HepG2 (cell line): ENCODE measurements at regions not wholly inside any gene's neighbourhood (a gene's known extent, or its start where the extent isn't known, plus 50 kb on each side); places are given as distances from the start of the nearest gene placed in this dataset.

Experiments used
- ATAC-seq: fragments of 200-7000 bp; cut with Tn5 transposase; 3 replicates; pipeline ENCODE4 v1.9.1; 2020; ENCODE audit warnings: mild to moderate bottlenecking, moderate library complexity
- BruUV-seq: library from RNA; stranded (reverse); fragments of 400-500 nt; replicated peaks from 2 replicates; lab custom pipeline; 2021; lab: Mats Ljungman, UMichigan
- CTCF ChIA-PET: fragments of 300-600 bp; formaldehyde crosslinking; extraction: SDS; loops from one replicate; lab custom pipeline; 2021; ENCODE audit warnings: low total read pairs, inconsistent platforms, low intra/inter-chr PET ratio; lab: Yijun Ruan, JAX
- POLR2A ChIA-PET: fragments of 350-600 bp; sonication (Branson Sonifier 250); formaldehyde crosslinking; loops from one replicate; lab custom pipeline; 2020; ENCODE audit warnings: antibody characterized with exemption, inconsistent platforms; lab: Yijun Ruan, JAX
- DNase-seq: peaks from one replicate; pipeline ENCODE4 v3.0.0-alpha.2; 2015; ENCODE audit warnings: low spot score
- FAIRE-seq: peaks from 3 replicates; lab custom pipeline; 2011; peaks lifted over from hg19 to GRCh38; lab: Jason Lieb, UNC
- H2AFZ ChIP-seq: one replicate; pipeline ENCODE4 v1.6.1; 2011; ENCODE audit warnings: low read length, inconsistent platforms
- H3K27ac ChIP-seq: fragments of 300-600 bp; 3 replicates; pipeline ENCODE4 v1.8.0; 2011; ENCODE audit warnings: mixed run types, mild to moderate bottlenecking, mixed read lengths, low read length, inconsistent platforms; ENCODE audit not compliant: insufficient read depth; ENCODE audit errors: extremely low read length
- H3K27me3 ChIP-seq, 2 experiments: fragments of 200-600 bp in 1 of 2; 2 replicates in 1 of 2; 3 replicates in 1 of 2; pipeline versions ENCODE4 v1.6.0 to v1.8.0; 2011; ENCODE audit warnings: low read length in 2 of 2, mild to moderate bottlenecking in 2 of 2, moderate library complexity in 2 of 2, inconsistent platforms in 1 of 2; ENCODE audit not compliant: insufficient read depth in 2 of 2, control insufficient read depth in 1 of 2
- H3K36me3 ChIP-seq, 2 experiments: fragments of 200-600 bp in 1 of 2; replicated peaks in 1 of 2; 2 replicates in 1 of 2; 3 replicates in 1 of 2; pipeline versions ENCODE4 v1.5.1 to v1.8.0; 2011; ENCODE audit warnings: low read length in 2 of 2, inconsistent platforms in 1 of 2; ENCODE audit not compliant: insufficient read depth in 2 of 2, control insufficient read depth in 1 of 2
- H3K4me1 ChIP-seq: 2 replicates; pipeline ENCODE4 v1.5.1; 2012; ENCODE audit warnings: low read length, inconsistent platforms; ENCODE audit not compliant: insufficient read depth
- H3K4me2 ChIP-seq: 2 replicates; pipeline ENCODE4 v1.6.0; 2011; ENCODE audit warnings: low read depth, low read length, inconsistent platforms
- H3K4me3 ChIP-seq, 3 experiments: fragments of 200-600 bp in 1 of 3; sonication (generic), shearing (Covaris generic) in 1 of 3; replicated peaks in 1 of 3; 2 replicates each; pipeline ENCODE4 v1.5.1; 2011 to 2016; ENCODE audit warnings: low read length in 3 of 3, inconsistent platforms in 2 of 3, low read depth in 2 of 3, mild to moderate bottlenecking in 2 of 3, control low read depth in 1 of 3, mixed read lengths in 1 of 3; ENCODE audit not compliant: insufficient read depth in 1 of 3
- H3K79me2 ChIP-seq: one replicate; pipeline ENCODE4 v1.6.1; 2011; ENCODE audit warnings: low read length, inconsistent platforms; ENCODE audit not compliant: insufficient read depth
- H3K9ac ChIP-seq: 2 replicates; pipeline ENCODE4 v1.6.0; 2011; ENCODE audit warnings: mild to moderate bottlenecking, low read depth, low read length, inconsistent platforms; ENCODE audit not compliant: insufficient read depth
- H3K9me3 ChIP-seq: 2 replicates; pipeline ENCODE4 v1.5.1; 2012; ENCODE audit warnings: mild to moderate bottlenecking, low read length
- H4K20me1 ChIP-seq: 2 replicates; pipeline ENCODE4 v1.6.0; 2011; ENCODE audit warnings: inconsistent platforms, mild to moderate bottlenecking, low read length, moderate library complexity; ENCODE audit not compliant: insufficient read depth
- AGO1 ChIP-seq: fragments of 200-400 bp; formaldehyde crosslinking; IDR thresholded peaks from 2 replicates; pipeline ENCODE4 v1.6.1; 2017; ENCODE audit warnings: mild to moderate bottlenecking, low read depth, low read length, moderate library complexity; ENCODE audit not compliant: poor library complexity, severe bottlenecking
- ARID2 ChIP-seq: sonication (generic); formaldehyde crosslinking; IDR thresholded peaks from 2 replicates; pipeline ENCODE4 v1.8.1; 2022; ENCODE audit warnings: mild to moderate bottlenecking, missing genetic modification reagents, borderline replicate concordance
- CHD2 ChIP-seq: IDR thresholded peaks from 2 replicates; pipeline ENCODE4 v1.6.1; 2011; ENCODE audit warnings: low read depth, low read length, improper control_type of control experiment
- CTCF ChIP-seq: sonication (generic); formaldehyde crosslinking; IDR thresholded peaks from 2 replicates; pipeline ENCODE4 v1.5.0; 2020; ENCODE audit warnings: mild to moderate bottlenecking, missing genetic modification reagents, moderate library complexity
- GFI1 ChIP-seq: sonication (generic); formaldehyde crosslinking; IDR thresholded peaks from 2 replicates; pipeline ENCODE4 v1.5.0; 2020; ENCODE audit warnings: missing genetic modification reagents, mild to moderate bottlenecking, borderline replicate concordance
- JUN ChIP-seq: sonication (generic); formaldehyde crosslinking; IDR thresholded peaks from 2 replicates; pipeline ENCODE4 v1.4.0; 2020; ENCODE audit warnings: mild to moderate bottlenecking, missing genetic modification reagents
- KAT2B ChIP-seq: fragments of 150-350 bp; IDR thresholded peaks from 2 replicates; pipeline ENCODE4 v1.6.1; 2014; ENCODE audit warnings: low read depth, low read length, borderline replicate concordance
- PITX1 ChIP-seq: sonication (generic); formaldehyde crosslinking; IDR thresholded peaks from 2 replicates; pipeline ENCODE4 v1.5.1; 2020; ENCODE audit warnings: mild to moderate bottlenecking, missing genetic modification reagents
- SMARCC2 ChIP-seq: fragments of 450-650 bp; IDR thresholded peaks from 2 replicates; pipeline ENCODE4 v1.6.1; 2017; ENCODE audit warnings: antibody characterized with exemption, mild to moderate bottlenecking
- TEAD2 ChIP-seq: sonication (generic); formaldehyde crosslinking; IDR thresholded peaks from 2 replicates; pipeline ENCODE4 v1.9.0; 2021; ENCODE audit warnings: missing genetic modification reagents
- ZFP36L1 ChIP-seq: sonication (generic); formaldehyde crosslinking; IDR thresholded peaks from 2 replicates; pipeline ENCODE4 v1.8.0; 2022; ENCODE audit warnings: mild to moderate bottlenecking, missing genetic modification reagents, moderate library complexity
- WGBS: methylation state at CpG from one replicate; pipeline ENCODE4 v1.1.6; 2017; ENCODE audit warnings: low lambda C conversion rate; 5-methylcytosine and 5-hydroxymethylcytosine counted together
- in situ Hi-C: cut with HindIII; loops from 2 replicates; pipeline ENCODE4 v1.10.0; 2017; ENCODE audit warnings: low pct_unique_long_range_greater_than_20kb; ENCODE audit not compliant: extremely low pct_ligation_motif_present
- intact Hi-C: fragments of 100-400 bp; cut with micrococcal nuclease; formaldehyde crosslinking; loops from one replicate; pipeline ENCODE4 v1.10.0; 2022; ENCODE audit not compliant: unreplicated experiment

DNA sequence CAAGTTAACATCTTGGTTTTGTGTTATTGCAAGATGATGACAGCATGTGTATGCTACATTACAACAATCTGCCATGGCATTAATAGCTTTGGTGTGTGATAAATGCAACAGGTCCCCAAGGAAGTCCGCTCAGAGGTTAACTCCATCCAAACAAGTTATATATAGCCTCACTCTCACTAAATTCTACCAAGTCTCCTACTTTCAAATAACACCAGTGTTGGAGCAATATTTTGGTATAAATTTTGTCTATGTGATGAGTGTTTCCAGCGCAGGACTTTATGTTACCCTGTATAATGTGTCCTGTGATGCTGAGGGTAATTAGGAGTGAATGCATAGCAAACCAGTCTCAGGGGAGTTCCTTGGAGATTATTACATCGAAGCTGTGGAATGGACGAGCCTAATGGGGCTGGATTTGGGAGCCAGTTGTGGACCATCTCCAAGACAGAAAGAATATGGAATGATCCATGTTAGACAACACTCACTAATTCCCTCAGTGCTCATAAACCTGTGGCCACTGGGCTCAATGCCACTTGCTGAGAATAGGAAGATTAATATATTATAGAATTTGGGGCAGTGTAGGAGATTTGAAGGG is 127.6 kb upstream of the CXCL12 start:
- CTCF ChIA-PET = no interaction called here
- no peak for FAIRE-seq

More for the DNA sequence above, 127.6 kb upstream of the CXCL12 start:
- no peaks in the 10 kb centered on the region for H3K9me3 ChIP-seq
- H3K27ac ChIP-seq = no peak overlapping the region
- H2AFZ ChIP-seq = no peak overlapping the region
- no peak for DNase-seq
- no peak for ATAC-seq
- in situ Hi-C loops = no loop called here
- H3K4me3 ChIP-seq = no peak overlapping the region
- intact Hi-C loops = no loop called here
- 0% methylated on average over 4 of the region's 4 CpGs for WGBS
- no peak overlapping the region for H3K4me2 ChIP-seq
- POLR2A ChIA-PET = no interaction called here
- BruUV-seq = no TSS peak
- H3K36me3 ChIP-seq = no peaks in the 10 kb centered on the region
- no peaks in the 10 kb centered on the region; a peak in 1 of 5 replicates for H3K27me3 ChIP-seq
- no peaks in the 10 kb centered on the region for H3K79me2 ChIP-seq
- no peak for TF ChIP-seq JUN
- no peak for TF ChIP-seq KAT2B
- TF ChIP-seq PITX1 (CRISPR knock-in tag) = no peak
- TF ChIP-seq ZFP36L1 = no peak
- no peak for TF ChIP-seq CTCF (CRISPR knock-in tag)
- TF ChIP-seq GFI1 (CRISPR knock-in tag) = no peak
- no peak for TF ChIP-seq ARID2
- TF ChIP-seq CHD2 = no peak
- TF ChIP-seq SMARCC2 = no peak
- TF ChIP-seq TEAD2 (CRISPR knock-in tag) = no peak
- no peak for TF ChIP-seq AGO1
- H3K4me1 ChIP-seq = no peaks in the 10 kb centered on the region
- no peaks in the 10 kb centered on the region for H4K20me1 ChIP-seq
- no peak overlapping the region for H3K9ac ChIP-seq
